Calu3 (cell line): ENCODE measurements at regions not wholly inside any gene's neighbourhood (a gene's known extent, or its start where the extent isn't known, plus 50 kb on each side); places are given as distances from the start of the nearest gene placed in this dataset.

Experiments used
- BruUV-seq: library from RNA; stranded (reverse); fragments of 400-500 nt; replicated peaks from 2 replicates; lab custom pipeline; 2021; lab: Mats Ljungman, UMichigan
- CTCF ChIA-PET: fragments of 300-600 bp; sonication (Branson Sonifier 250); formaldehyde crosslinking; loops from one replicate; lab custom pipeline; 2022; ENCODE audit warnings: antibody characterized with exemption; lab: Charles Lee
- DNase-seq: peaks from one replicate; pipeline ENCODE4 v3.0.0; 2022
- H3K27ac Mint-ChIP-seq: one replicate; pipeline ENCODE4 v1.8.0; 2022; ENCODE audit warnings: mixed read lengths; ENCODE audit not compliant: unreplicated experiment
- H3K27me3 Mint-ChIP-seq: one replicate; pipeline ENCODE4 v1.8.0; 2022; ENCODE audit warnings: mixed read lengths; ENCODE audit not compliant: unreplicated experiment
- H3K36me3 Mint-ChIP-seq: one replicate; pipeline ENCODE4 v1.8.0; 2022; ENCODE audit warnings: mild to moderate bottlenecking, moderate library complexity, mixed read lengths; ENCODE audit not compliant: insufficient read depth, unreplicated experiment
- H3K4me1 Mint-ChIP-seq: one replicate; pipeline ENCODE4 v1.8.0; 2022; ENCODE audit warnings: mild to moderate bottlenecking, low read depth, mixed read lengths; ENCODE audit not compliant: unreplicated experiment
- H3K4me3 Mint-ChIP-seq: one replicate; pipeline ENCODE4 v1.8.0; 2022; ENCODE audit warnings: mild to moderate bottlenecking, low read depth, moderate library complexity, mixed read lengths; ENCODE audit not compliant: unreplicated experiment
- H3K9me3 Mint-ChIP-seq: one replicate; pipeline ENCODE4 v1.8.0; 2022; ENCODE audit warnings: low read depth, mixed read lengths; ENCODE audit not compliant: unreplicated experiment
- intact Hi-C: fragments of 100-400 bp; cut with micrococcal nuclease; formaldehyde crosslinking; loops from one replicate; pipeline ENCODE4 v1.10.0; 2022; ENCODE audit not compliant: unreplicated experiment
- TF ChIP-seq, protein P1 (sequence below): fragments of 200-600 bp; IDR thresholded peaks from one replicate; pipeline ENCODE4 v1.8.0; 2022; ENCODE audit warnings: antibody characterized with exemption; ENCODE audit not compliant: unreplicated experiment

DNA sequence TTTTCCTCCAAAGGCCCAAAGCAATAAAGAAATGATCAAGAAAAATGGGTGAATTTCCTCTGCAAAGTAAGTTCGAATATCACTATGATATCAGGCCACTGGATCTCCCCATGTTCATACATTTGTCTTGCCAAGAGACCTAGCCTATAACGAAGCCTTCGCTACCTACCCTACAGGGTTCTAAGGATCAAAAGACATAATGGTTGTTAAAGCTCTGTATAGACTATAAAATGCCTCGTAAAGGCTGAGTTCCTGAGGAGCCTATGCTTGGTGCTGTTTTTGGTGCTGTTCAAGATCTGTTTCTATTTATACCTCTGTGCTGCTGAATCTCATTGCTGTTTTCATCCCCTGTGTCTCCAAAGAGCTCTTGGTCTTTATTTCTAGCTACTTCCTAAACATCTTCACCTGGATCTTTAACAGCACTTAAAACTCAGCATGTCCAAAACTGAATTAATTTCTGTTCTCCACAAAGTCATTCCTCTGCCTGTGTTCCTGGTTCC lies 254.4 kb upstream of the CHAC2 start:
- CTCF ChIA-PET, result no interaction called here
- DNase-seq, result no peak
- Mint-ChIP-seq H3K36me3 (no peaks in the 10 kb centered on the region), H3K4me3 (no peak overlapping the region), H3K27me3 (no peaks in the 10 kb centered on the region), H3K9me3 (no peaks in the 10 kb centered on the region), H3K4me1 (no peaks in the 10 kb centered on the region), H3K27ac (no peak overlapping the region)
- BruUV-seq, result no TSS peak
- TF ChIP-seq, protein P1, sequence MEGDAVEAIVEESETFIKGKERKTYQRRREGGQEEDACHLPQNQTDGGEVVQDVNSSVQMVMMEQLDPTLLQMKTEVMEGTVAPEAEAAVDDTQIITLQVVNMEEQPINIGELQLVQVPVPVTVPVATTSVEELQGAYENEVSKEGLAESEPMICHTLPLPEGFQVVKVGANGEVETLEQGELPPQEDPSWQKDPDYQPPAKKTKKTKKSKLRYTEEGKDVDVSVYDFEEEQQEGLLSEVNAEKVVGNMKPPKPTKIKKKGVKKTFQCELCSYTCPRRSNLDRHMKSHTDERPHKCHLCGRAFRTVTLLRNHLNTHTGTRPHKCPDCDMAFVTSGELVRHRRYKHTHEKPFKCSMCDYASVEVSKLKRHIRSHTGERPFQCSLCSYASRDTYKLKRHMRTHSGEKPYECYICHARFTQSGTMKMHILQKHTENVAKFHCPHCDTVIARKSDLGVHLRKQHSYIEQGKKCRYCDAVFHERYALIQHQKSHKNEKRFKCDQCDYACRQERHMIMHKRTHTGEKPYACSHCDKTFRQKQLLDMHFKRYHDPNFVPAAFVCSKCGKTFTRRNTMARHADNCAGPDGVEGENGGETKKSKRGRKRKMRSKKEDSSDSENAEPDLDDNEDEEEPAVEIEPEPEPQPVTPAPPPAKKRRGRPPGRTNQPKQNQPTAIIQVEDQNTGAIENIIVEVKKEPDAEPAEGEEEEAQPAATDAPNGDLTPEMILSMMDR, result no peak
- intact Hi-C loops, result no loop called here

DNA sequence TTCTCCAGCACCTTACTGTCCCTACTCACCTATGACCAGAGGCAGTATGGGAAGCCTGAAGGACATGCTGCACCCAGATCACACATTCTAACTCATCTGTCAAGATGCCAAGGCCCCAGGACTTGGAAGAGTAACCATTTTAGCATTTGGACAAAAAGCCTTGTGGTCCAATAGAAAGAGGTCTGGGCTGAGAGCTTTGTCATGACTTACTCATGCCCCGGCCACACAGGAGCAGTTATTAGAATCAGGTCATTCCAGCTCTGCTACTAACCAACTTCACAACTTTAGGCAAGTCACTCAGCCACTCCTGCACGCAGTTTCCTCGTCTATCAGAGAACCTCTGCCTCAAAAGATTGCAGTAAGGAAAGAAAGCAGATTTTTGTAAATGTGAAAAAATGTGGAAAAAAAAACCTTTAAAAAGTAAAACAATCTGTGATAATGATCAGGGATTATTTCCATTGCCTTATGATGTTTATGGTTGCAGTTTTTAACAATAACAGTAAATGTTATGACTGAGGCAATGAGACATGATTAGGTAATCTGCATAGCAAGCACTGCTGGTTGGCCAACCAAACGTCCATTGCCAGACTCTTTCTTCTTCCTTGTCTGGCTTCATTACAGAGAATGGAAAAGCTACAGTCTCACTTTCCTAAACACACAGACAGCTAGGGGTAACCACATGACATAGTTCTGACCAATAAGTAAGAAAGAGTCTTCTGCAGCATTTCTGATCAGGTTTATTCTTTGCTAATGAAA lies 255.4 kb upstream of the CHAC2 start:
- no peaks in the 10 kb centered on the region for H3K9me3 Mint-ChIP-seq
- no peaks in the 10 kb centered on the region for H3K4me1 Mint-ChIP-seq
- H3K27me3 Mint-ChIP-seq, result no peaks in the 10 kb centered on the region
- CTCF ChIA-PET, result no interaction called here
- intact Hi-C loops, result no loop called here
- BruUV-seq, result no TSS peak
- H3K36me3 Mint-ChIP-seq, result no peaks in the 10 kb centered on the region
- no peak for DNase-seq
- TF ChIP-seq, protein P1, result no peak
- no peak overlapping the region for H3K27ac Mint-ChIP-seq
- H3K4me3 Mint-ChIP-seq, result no peak overlapping the region

DNA sequence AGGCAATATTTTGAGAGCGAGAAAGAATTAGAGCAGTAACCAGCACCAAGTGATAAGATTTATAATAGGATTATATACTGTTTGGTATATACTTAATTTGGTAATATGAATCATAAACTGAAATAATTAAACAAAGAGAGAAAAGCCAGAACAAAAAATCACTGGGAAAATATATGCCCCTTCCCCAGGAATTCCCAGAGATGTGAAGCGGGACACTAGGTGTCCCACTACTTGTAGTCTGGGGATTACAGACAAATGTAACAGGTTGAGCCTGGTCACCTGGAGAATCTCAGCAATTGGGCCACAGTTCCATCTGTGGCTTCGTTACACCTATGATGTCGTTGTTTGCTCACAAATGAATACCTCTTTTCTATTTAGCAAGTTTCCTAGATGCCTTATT lies 256.1 kb upstream of the CHAC2 start:
- Mint-ChIP-seq H3K27me3 (no peaks in the 10 kb centered on the region), H3K4me1 (no peaks in the 10 kb centered on the region), H3K9me3 (no peaks in the 10 kb centered on the region), H3K4me3 (no peak overlapping the region), H3K36me3 (no peaks in the 10 kb centered on the region), H3K27ac (no peak overlapping the region)
- no peak for DNase-seq
- CTCF ChIA-PET, result no interaction called here
- TF ChIP-seq, protein P1, result no peak
- intact Hi-C loops, result no loop called here
- no TSS peak for BruUV-seq

DNA sequence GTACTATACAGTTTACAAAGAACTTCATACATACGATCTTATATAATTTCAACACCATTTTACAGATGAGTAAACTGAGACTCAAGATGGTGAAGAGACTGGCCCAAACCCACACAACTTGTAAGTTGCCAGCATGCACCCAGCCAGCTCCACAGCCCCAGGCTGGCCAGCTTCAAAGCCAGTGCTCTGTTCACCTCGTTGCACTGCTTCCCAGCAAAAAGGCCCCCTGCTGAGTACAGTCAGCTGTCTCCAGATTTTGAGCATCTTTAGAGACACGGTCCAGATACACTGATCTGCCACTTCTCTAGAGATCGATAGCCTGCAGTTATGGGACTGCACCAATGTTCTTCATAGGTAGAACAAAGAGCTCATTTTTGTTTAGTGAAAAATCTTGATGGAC lies 257.2 kb upstream of the CHAC2 start:
- no peak overlapping the region for H3K4me3 Mint-ChIP-seq
- no peak for DNase-seq
- no peaks in the 10 kb centered on the region for H3K4me1 Mint-ChIP-seq
- no peaks in the 10 kb centered on the region for H3K36me3 Mint-ChIP-seq
- no TSS peak for BruUV-seq
- CTCF ChIA-PET, result no interaction called here
- H3K27me3 Mint-ChIP-seq, result no peaks in the 10 kb centered on the region
- no peaks in the 10 kb centered on the region for H3K9me3 Mint-ChIP-seq
- TF ChIP-seq, protein P1, result no peak
- no peak overlapping the region for H3K27ac Mint-ChIP-seq
- intact Hi-C loops, result no loop called here
